ENCODE measurements at regions not wholly inside any gene's neighbourhood (a gene's known extent, or its start where the extent isn't known, plus 50 kb on each side); places are given as distances from the start of the nearest gene placed in this dataset.
"Not testable (repeated sequence)": the region's sequence is repeated elsewhere in the genome, so short reads cannot be mapped to it uniquely, and the experiment has no call there.

DNA sequence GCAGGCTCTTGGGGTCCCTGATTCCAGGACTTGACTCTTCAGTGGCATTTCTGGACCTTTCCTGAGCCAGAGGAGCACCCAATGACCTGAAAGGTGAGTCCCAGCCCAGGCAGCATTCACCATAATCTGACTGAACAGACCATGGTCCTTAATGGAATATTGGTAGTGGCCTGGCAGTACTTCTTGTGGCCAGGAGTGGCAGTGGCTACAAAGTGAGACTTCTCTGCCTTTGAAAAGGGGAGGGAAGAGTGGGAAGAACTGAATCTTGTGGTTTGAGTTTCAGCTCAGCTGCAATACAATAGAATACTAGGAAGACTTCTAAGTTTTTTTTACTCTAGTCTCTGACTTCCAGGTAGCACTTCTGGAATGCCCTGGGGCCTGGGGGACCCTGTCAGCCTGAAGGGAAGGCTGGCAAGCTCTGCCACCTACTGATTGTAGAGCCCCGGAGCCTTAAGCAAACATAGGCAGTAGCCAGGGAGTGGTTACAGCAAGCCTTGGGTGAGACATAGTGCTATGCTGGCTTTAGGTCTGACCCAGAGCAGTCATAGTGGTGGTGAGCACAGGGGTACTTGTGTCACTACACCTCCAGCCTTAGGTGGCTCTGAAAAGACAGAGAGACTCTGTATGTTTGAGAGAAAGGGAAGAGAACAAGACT is 674.2 kb upstream of the MANEA start:
- DNase-seq (no peak), ATAC-seq (no peak)
- H3K4me1 ChIP-seq: no peaks in the 10 kb centered on the region
- no peak overlapping the region for H3K27ac ChIP-seq
- TF ChIP-seq, protein P1, sequence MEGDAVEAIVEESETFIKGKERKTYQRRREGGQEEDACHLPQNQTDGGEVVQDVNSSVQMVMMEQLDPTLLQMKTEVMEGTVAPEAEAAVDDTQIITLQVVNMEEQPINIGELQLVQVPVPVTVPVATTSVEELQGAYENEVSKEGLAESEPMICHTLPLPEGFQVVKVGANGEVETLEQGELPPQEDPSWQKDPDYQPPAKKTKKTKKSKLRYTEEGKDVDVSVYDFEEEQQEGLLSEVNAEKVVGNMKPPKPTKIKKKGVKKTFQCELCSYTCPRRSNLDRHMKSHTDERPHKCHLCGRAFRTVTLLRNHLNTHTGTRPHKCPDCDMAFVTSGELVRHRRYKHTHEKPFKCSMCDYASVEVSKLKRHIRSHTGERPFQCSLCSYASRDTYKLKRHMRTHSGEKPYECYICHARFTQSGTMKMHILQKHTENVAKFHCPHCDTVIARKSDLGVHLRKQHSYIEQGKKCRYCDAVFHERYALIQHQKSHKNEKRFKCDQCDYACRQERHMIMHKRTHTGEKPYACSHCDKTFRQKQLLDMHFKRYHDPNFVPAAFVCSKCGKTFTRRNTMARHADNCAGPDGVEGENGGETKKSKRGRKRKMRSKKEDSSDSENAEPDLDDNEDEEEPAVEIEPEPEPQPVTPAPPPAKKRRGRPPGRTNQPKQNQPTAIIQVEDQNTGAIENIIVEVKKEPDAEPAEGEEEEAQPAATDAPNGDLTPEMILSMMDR (IDR thresholded peaks at IDR 0.05 in 4 of 5, conservative IDR thresholded peaks at IDR 0.05 in 1 of 5): no peak
- no peak for TF ChIP-seq POLR2A (IDR thresholded peaks at IDR 0.05)
- no peak overlapping the region for H3K4me3 ChIP-seq
- in situ Hi-C loops (cut with MboI; ENCODE audit: low sequenced_read_pairs in 4 of 4) (no loop called here), intact Hi-C loops (cut with DNase I; ENCODE audit: low total_unique reads) (no loop called here)
- no peaks in the 10 kb centered on the region for H3K27me3 ChIP-seq
- no peaks in the 10 kb centered on the region for H3K36me3 ChIP-seq
- H3K9me3 ChIP-seq: no peaks in the 10 kb centered on the region

DNA sequence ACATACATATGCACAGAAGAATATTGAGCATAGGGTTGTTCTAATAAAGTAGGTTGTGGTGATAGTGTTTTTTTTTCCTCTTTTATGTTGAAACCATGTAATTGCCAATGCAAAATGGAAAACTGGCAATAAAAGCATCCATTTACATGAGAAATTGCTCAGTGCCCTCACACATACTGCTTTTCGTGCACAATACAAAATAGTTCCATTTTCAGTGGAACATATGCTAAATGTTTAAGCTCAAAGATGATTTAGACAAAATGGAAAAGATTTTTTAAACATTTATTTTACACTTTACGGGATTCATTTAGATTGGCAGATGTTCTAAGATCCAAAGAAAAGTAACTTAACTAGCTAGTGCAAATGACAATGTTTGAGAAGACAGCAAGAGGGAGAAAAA is 678.1 kb upstream of the MANEA start:
- Histone ChIP-seq H3K9me3 (no peaks in the 10 kb centered on the region), H3K4me3 (no peak overlapping the region), H3K4me1 (no peaks in the 10 kb centered on the region), H3K36me3 (no peaks in the 10 kb centered on the region), H3K27me3 (no peaks in the 10 kb centered on the region), H3K27ac (no peak overlapping the region)
- ATAC-seq (no peak), DNase-seq (no peak)
- intact Hi-C loops (cut with DNase I; ENCODE audit: low total_unique reads) (no loop called here), in situ Hi-C loops (cut with MboI; ENCODE audit: low sequenced_read_pairs in 4 of 4) (no loop called here)
- TF ChIP-seq, protein P1 (IDR thresholded peaks at IDR 0.05 in 4 of 5, conservative IDR thresholded peaks at IDR 0.05 in 1 of 5): no peak
- no peak for TF ChIP-seq POLR2A (IDR thresholded peaks at IDR 0.05)

DNA sequence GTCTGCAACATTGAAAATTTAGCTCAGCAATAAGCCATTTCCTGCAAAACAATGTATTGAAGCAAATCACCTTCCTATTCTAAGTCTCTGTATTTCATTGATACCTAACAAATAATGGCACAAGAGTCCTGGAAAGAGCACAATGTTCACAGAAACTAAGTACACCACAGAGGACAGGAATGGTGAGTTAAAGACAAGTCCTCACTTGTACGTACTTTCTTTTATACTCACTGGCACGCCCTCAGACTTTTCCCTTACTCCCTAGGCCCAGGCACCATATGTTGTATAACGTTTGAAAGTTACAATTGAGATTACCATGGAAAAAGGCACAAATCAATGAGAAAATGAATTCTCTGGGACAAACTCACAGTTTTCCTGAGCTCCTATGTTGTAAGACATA is 683.0 kb upstream of the MANEA start:
- in situ Hi-C loops (cut with MboI; ENCODE audit: low sequenced_read_pairs in 4 of 4): no loop called here
- no peaks in the 10 kb centered on the region for H3K36me3 ChIP-seq
- TF ChIP-seq POLR2A (IDR thresholded peaks at IDR 0.05): no peak
- TF ChIP-seq, protein P1 (IDR thresholded peaks at IDR 0.05 in 4 of 5, conservative IDR thresholded peaks at IDR 0.05 in 1 of 5): no peak
- no peak for ATAC-seq
- H3K9me3 ChIP-seq: no peaks in the 10 kb centered on the region
- no peak for DNase-seq
- intact Hi-C loops (cut with DNase I; ENCODE audit: low total_unique reads): no loop called here
- no peaks in the 10 kb centered on the region for H3K4me1 ChIP-seq
- H3K27ac ChIP-seq: no peak overlapping the region
- no peak overlapping the region for H3K4me3 ChIP-seq
- no peaks in the 10 kb centered on the region for H3K27me3 ChIP-seq

DNA sequence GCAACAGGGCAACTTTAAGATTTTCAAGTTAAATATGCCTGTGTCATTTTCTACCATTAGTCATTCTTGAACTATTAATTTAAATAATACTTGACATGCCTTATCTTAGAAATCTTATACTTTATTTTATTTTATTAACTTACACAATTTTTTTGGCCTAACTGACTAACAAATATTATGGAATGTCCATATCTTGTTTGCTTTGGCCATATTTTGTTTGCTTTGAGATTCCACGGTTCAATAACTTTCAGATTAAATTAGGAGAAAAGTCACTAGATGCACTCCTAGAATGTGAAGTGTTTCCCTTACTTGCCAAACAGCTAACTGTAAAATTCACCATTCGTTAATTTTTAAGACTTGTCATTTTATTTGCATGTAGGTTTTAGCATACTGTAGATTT is 684.0 kb upstream of the MANEA start:
- ATAC-seq: no peak
- H3K27ac ChIP-seq: no peak overlapping the region
- no peak for DNase-seq
- H3K27me3 ChIP-seq: no peaks in the 10 kb centered on the region
- no peak for TF ChIP-seq POLR2A (IDR thresholded peaks at IDR 0.05)
- TF ChIP-seq, protein P1 (IDR thresholded peaks at IDR 0.05 in 4 of 5, conservative IDR thresholded peaks at IDR 0.05 in 1 of 5): no peak
- in situ Hi-C loops (cut with MboI; ENCODE audit: low sequenced_read_pairs in 4 of 4): no loop called here
- intact Hi-C loops (cut with DNase I; ENCODE audit: low total_unique reads): no loop called here
- no peaks in the 10 kb centered on the region for H3K36me3 ChIP-seq
- no peaks in the 10 kb centered on the region for H3K4me1 ChIP-seq
- H3K4me3 ChIP-seq: no peak overlapping the region
- no peaks in the 10 kb centered on the region for H3K9me3 ChIP-seq

DNA sequence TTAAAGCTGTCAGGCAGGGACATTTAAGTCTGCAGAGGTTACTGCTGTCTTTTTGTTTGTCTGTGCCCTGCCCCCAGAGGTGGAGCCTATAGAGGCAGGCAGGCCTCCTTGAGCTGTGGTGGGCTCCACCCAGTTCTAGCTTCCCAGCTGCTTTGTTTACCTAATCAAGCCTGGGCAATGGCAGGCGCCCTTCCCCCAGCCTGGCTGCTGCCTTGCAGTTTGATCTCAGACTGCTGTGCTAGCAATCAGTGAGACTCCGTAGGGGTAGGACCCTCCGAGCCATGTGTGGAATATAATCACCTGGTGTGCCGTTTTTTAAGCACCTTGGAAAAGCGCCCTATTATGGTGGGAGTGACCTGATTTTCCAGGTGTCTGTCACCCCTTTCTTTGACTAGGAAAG is 703.5 kb upstream of the MANEA start:
- ATAC-seq; H3K9me3 ChIP-seq; in situ Hi-C loops (cut with MboI; ENCODE audit: low sequenced_read_pairs in 4 of 4); H3K36me3 ChIP-seq; DNase-seq; H3K4me3 ChIP-seq; H3K27me3 ChIP-seq; intact Hi-C loops (cut with DNase I; ENCODE audit: low total_unique reads); H3K27ac ChIP-seq; H3K4me1 ChIP-seq: not testable (repeated sequence)

All from gastrocnemius medialis (tissue), 4 donors.